ENCODE measurements at regions not wholly inside any gene's neighbourhood (a gene's known extent, or its start where the extent isn't known, plus 50 kb on each side); places are given as distances from the start of the nearest gene placed in this dataset.

DNA sequence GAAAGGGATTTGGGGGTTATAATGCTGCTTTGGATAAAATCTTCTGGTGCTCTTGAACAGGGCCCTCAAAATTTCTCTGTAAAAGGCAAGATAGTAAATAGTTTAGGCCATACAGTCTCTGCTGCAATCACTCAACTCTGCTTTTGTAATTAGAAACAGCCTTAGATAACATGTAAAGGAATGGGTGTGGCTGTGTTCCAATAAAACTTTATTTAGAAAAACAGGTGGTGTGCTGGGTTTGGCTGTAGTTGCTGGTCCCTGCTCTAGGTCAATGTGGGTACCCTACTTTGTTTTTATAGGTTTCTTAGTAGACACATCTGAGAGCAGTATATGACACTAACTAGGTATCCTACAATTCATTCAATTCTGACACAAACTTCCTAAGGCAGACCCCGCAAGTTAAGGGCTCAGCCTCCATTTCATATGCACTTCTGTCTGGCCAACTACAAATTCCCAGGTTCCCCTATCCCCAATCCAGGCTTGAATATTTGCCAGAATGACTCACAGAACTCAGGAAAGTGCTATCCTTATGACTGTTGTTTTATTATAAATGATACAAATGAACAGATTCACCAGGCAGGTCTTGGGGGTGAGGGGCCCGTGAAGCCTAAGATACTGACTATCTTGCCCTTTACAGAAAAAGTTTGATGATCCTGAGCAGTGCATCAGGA lies 349.9 kb downstream of the RPS24 start:
- H3K27me3 Mint-ChIP-seq, result peaks cover 10 to 40% of the 10 kb centered on the region in 2 donors
- no peak overlapping the region for H3K4me3 ChIP-seq (ENCODE audit: low read length)
- H3K27ac Mint-ChIP-seq, result no peak overlapping the region
- H3K36me3 Mint-ChIP-seq, result peaks cover 0 to 2% (median 0%) of the 10 kb centered on the region in 3 donors
- H3K4me1 Mint-ChIP-seq, result no peaks in the 10 kb centered on the region
- CTCF ChIA-PET, result no interaction called here
- no peaks in the 10 kb centered on the region for H3K36me3 ChIP-seq (ENCODE audit: insufficient read depth, low read length)
- no peaks in the 10 kb centered on the region for H3K27me3 ChIP-seq (ENCODE audit: insufficient read depth, low read length, poor library complexity, severe bottlenecking)
- DNase-seq, result no peak
- H3K27ac ChIP-seq (ENCODE audit: low read depth, low read length), result no peak overlapping the region
- H3K9me3 Mint-ChIP-seq, result peaks cover 0 to 2% (median 0%) of the 10 kb centered on the region in 5 donors
- no peak overlapping the region for H3K4me3 Mint-ChIP-seq
- POLR2A ChIA-PET, result no interaction called here
- no peaks in the 10 kb centered on the region for H3K9me3 ChIP-seq (ENCODE audit: low read length)
- no peaks in the 10 kb centered on the region for H3K4me1 ChIP-seq (ENCODE audit: insufficient read depth, low read length)

DNA sequence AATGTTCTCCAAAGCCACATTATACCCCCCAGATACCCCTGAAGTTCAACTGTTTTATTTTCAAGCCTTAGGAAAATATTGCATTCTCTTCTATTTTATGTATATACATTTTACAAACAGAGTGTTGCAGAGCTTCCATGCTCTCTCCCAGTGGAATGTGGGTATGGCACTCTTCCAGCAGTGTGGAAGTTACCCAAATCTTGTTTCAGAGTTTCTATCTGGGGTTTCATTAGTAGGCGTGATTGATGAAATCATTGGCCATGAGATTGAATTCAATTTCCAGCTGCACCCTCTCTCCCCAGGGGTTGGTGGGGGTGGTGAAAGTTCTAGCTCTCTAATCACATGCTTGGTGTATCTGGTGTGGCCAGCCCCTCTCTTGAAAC lies 350.4 kb downstream of the RPS24 start:
- Mint-ChIP-seq H3K4me1 (no peaks in the 10 kb centered on the region), H3K36me3 (peaks cover 0 to 2% (median 0%) of the 10 kb centered on the region in 3 donors), H3K27ac (no peak overlapping the region), H3K4me3 (no peak overlapping the region), H3K27me3 (peaks cover 12 to 40% of the 10 kb centered on the region in 2 donors), H3K9me3 (peaks cover 0 to 2% (median 0%) of the 10 kb centered on the region in 5 donors)
- ChIA-PET CTCF (no interaction called here), POLR2A (no interaction called here)
- Histone ChIP-seq H3K27me3 (ENCODE audit: insufficient read depth, low read length, poor library complexity, severe bottlenecking) (no peaks in the 10 kb centered on the region), H3K9me3 (ENCODE audit: low read length) (no peaks in the 10 kb centered on the region), H3K4me1 (ENCODE audit: insufficient read depth, low read length) (no peaks in the 10 kb centered on the region), H3K27ac (ENCODE audit: low read depth, low read length) (no peak overlapping the region), H3K36me3 (ENCODE audit: insufficient read depth, low read length) (no peaks in the 10 kb centered on the region), H3K4me3 (ENCODE audit: low read length) (no peak overlapping the region)
- no peak for DNase-seq

- H3K4me1 Mint-ChIP-seq, result no peaks in the 10 kb centered on the region
- POLR2A ChIA-PET, result no interaction called here
- H3K9me3 ChIP-seq (ENCODE audit: low read length), result no peaks in the 10 kb centered on the region
These were observed 351.9 kb downstream of the RPS24 start for GRCh38 chr10:78385599-78385998.

DNA sequence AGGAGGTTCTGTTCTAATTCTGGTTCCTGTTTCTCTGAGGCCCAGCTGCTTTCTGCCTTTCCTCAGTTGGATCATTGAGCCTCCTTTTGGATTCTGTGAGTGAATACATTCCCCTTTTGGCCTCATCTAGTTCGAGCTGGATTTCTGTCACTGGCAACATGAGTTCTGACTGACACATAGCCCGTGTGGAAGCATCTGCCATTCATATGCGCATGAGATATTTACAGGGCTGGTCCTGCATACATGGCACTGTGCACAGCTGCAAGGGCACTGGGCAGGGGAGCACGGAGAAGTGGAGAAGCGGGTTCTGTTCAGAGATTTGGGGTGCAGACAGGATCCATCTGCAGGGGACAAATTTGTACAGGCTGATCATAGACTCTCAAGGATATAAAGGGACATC lies 352.8 kb downstream of the RPS24 start:
- no peak overlapping the region for H3K27ac ChIP-seq (ENCODE audit: low read depth, low read length)
- no peaks in the 10 kb centered on the region for H3K27me3 ChIP-seq (ENCODE audit: insufficient read depth, low read length, poor library complexity, severe bottlenecking)
- Mint-ChIP-seq H3K36me3 (no peaks in the 10 kb centered on the region), H3K9me3 (no peaks in the 10 kb centered on the region), H3K27me3 (peaks cover 12 to 38% of the 10 kb centered on the region in 2 donors), H3K4me3 (no peak overlapping the region), H3K4me1 (no peaks in the 10 kb centered on the region), H3K27ac (no peak overlapping the region)
- no peak for DNase-seq
- no peak overlapping the region for H3K4me3 ChIP-seq (ENCODE audit: low read length)
- H3K9me3 ChIP-seq (ENCODE audit: low read length), result no peaks in the 10 kb centered on the region
- POLR2A ChIA-PET, result no interaction called here
- CTCF ChIA-PET, result no interaction called here
- no peaks in the 10 kb centered on the region for H3K4me1 ChIP-seq (ENCODE audit: insufficient read depth, low read length)
- no peaks in the 10 kb centered on the region for H3K36me3 ChIP-seq (ENCODE audit: insufficient read depth, low read length)

More at GRCh38 chr10:78385599-78385998, 351.9 kb downstream of the RPS24 start:
- H3K4me1 ChIP-seq (ENCODE audit: insufficient read depth, low read length), result no peaks in the 10 kb centered on the region
- H3K27ac ChIP-seq (ENCODE audit: low read depth, low read length), result no peak overlapping the region
- CTCF ChIA-PET, result no interaction called here
- no peak for DNase-seq
- no peaks in the 10 kb centered on the region for H3K36me3 ChIP-seq (ENCODE audit: insufficient read depth, low read length)
- no peaks in the 10 kb centered on the region for H3K27me3 ChIP-seq (ENCODE audit: insufficient read depth, low read length, poor library complexity, severe bottlenecking)
- no peaks in the 10 kb centered on the region for H3K9me3 Mint-ChIP-seq
- no peak overlapping the region for H3K27ac Mint-ChIP-seq
- peaks cover 12 to 42% of the 10 kb centered on the region in 2 donors for H3K27me3 Mint-ChIP-seq
- no peak overlapping the region for H3K4me3 ChIP-seq (ENCODE audit: low read length)
- H3K4me3 Mint-ChIP-seq, result no peak overlapping the region
- H3K36me3 Mint-ChIP-seq, result peaks cover 0 to 2% (median 0%) of the 10 kb centered on the region in 3 donors

DNA sequence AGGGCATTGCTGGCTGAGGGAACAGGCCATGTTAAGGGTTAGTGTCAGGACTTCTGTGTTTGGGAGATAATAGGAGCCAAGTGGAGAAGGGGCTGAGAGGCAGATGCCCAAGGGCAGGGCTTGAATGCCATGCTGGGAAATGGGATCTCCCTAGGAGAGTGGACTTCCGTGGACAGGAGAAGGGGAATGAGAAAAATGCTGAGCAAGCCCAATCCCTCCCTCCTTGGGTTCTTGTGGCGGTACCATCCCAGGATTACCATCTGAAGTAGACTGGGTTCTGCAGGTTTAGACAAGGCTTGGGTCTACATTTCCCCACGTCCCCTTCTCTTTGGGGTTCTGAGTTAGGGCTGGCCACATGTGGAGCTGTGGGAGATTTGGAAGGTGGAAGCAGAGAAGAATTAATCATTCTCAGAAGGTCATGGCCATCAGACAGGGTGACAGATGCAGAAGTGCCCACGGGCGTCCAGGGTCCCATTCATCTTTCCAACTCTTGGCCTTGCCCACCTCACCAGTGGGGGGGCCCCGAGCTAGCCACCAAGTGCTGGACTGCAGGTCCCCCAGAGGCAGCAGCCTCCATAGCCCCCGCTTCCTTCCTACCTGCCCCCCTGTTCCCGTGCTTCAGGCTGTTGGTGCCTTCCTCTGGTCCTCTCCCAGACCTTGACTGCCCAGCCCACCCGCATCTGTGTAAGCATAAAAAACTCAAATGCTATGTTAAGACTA lies 354.8 kb downstream of the RPS24 start:
- Histone ChIP-seq H3K36me3 (ENCODE audit: insufficient read depth, low read length) (no peaks in the 10 kb centered on the region), H3K27ac (ENCODE audit: low read depth, low read length) (no peak overlapping the region), H3K4me3 (ENCODE audit: low read length) (no peak overlapping the region), H3K27me3 (ENCODE audit: insufficient read depth, low read length, poor library complexity, severe bottlenecking) (no peaks in the 10 kb centered on the region), H3K9me3 (ENCODE audit: low read length) (no peaks in the 10 kb centered on the region), H3K4me1 (ENCODE audit: insufficient read depth, low read length) (no peaks in the 10 kb centered on the region)
- Mint-ChIP-seq H3K4me3 (no peak overlapping the region), H3K27ac (no peak overlapping the region), H3K27me3 (peaks cover 8 to 24% of the 10 kb centered on the region in 2 donors), H3K9me3 (no peaks in the 10 kb centered on the region), H3K4me1 (no peaks in the 10 kb centered on the region), H3K36me3 (no peaks in the 10 kb centered on the region)
- POLR2A ChIA-PET, result no interaction called here
- CTCF ChIA-PET, result no interaction called here
- no peak for DNase-seq

- no peaks in the 10 kb centered on the region for H3K27me3 ChIP-seq (ENCODE audit: insufficient read depth, low read length, poor library complexity, severe bottlenecking)
- Mint-ChIP-seq H3K4me1 (no peaks in the 10 kb centered on the region), H3K36me3 (no peaks in the 10 kb centered on the region), H3K27me3 (peaks cover 8 to 24% of the 10 kb centered on the region in 2 donors), H3K9me3 (no peaks in the 10 kb centered on the region), H3K27ac (no peak overlapping the region), H3K4me3 (no peak overlapping the region)
- no peaks in the 10 kb centered on the region for H3K4me1 ChIP-seq (ENCODE audit: insufficient read depth, low read length)
- H3K27ac ChIP-seq (ENCODE audit: low read depth, low read length), result no peak overlapping the region
- POLR2A ChIA-PET, result no interaction called here
- no peaks in the 10 kb centered on the region for H3K36me3 ChIP-seq (ENCODE audit: insufficient read depth, low read length)
- DNase-seq, result no peak
- CTCF ChIA-PET, result no interaction called here
- no peaks in the 10 kb centered on the region for H3K9me3 ChIP-seq (ENCODE audit: low read length)
- no peak overlapping the region for H3K4me3 ChIP-seq (ENCODE audit: low read length)
These were observed 355.8 kb downstream of the RPS24 start for GRCh38 chr10:78389419-78389818.

DNA sequence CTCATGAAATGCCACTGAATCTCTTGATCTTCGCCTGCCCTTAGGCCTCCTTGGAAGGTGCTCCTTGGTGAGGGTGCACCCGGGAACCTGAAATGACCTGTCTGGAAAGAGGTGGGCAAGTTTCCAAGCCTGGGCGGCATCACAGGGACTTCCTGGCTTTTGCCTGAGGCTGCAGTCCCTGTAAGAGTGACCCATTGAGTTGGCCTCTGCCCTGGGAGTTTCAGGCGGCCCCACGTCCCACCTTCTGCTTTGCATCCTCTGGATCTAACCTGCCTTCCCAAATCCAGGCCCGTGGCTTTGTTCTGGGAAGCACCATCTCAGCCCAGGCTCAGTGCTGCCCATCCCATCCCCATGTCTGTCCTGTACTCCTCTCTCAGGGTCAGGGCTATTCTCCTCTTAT lies 356.4 kb downstream of the RPS24 start:
- no peak for DNase-seq
- Histone ChIP-seq H3K4me3 (ENCODE audit: low read length) (no peak overlapping the region), H3K27ac (ENCODE audit: low read depth, low read length) (no peak overlapping the region), H3K9me3 (ENCODE audit: low read length) (no peaks in the 10 kb centered on the region), H3K36me3 (ENCODE audit: insufficient read depth, low read length) (no peaks in the 10 kb centered on the region), H3K4me1 (ENCODE audit: insufficient read depth, low read length) (no peaks in the 10 kb centered on the region), H3K27me3 (ENCODE audit: insufficient read depth, low read length, poor library complexity, severe bottlenecking) (no peaks in the 10 kb centered on the region)
- H3K9me3 Mint-ChIP-seq, result no peaks in the 10 kb centered on the region
- no peaks in the 10 kb centered on the region for H3K36me3 Mint-ChIP-seq
- no peak overlapping the region for H3K4me3 Mint-ChIP-seq
- H3K27me3 Mint-ChIP-seq, result peaks cover 8 to 19% of the 10 kb centered on the region in 2 donors
- POLR2A ChIA-PET, result no interaction called here
- CTCF ChIA-PET, result no interaction called here
- no peaks in the 10 kb centered on the region for H3K4me1 Mint-ChIP-seq
- H3K27ac Mint-ChIP-seq, result no peak overlapping the region

GRCh38 chr10:78390817-78391216 lies 357.2 kb downstream of the RPS24 start:
- Mint-ChIP-seq H3K36me3 (no peaks in the 10 kb centered on the region), H3K4me3 (no peak overlapping the region), H3K9me3 (no peaks in the 10 kb centered on the region), H3K27me3 (peaks cover 8 to 14% of the 10 kb centered on the region in 2 donors), H3K27ac (no peak overlapping the region), H3K4me1 (no peaks in the 10 kb centered on the region)
- Histone ChIP-seq H3K9me3 (ENCODE audit: low read length) (no peaks in the 10 kb centered on the region), H3K36me3 (ENCODE audit: insufficient read depth, low read length) (no peaks in the 10 kb centered on the region), H3K27ac (ENCODE audit: low read depth, low read length) (no peak overlapping the region), H3K4me1 (ENCODE audit: insufficient read depth, low read length) (no peaks in the 10 kb centered on the region), H3K4me3 (ENCODE audit: low read length) (no peak overlapping the region), H3K27me3 (ENCODE audit: insufficient read depth, low read length, poor library complexity, severe bottlenecking) (no peaks in the 10 kb centered on the region)
- ChIA-PET POLR2A (no interaction called here), CTCF (no interaction called here)
- DNase-seq, result no peak

Measured in CD8-positive, alpha-beta memory T cell (primary cell).